Adrenal gland (tissue), 9 donors: ENCODE measurements at regions not wholly inside any gene's neighbourhood (a gene's known extent, or its start where the extent isn't known, plus 50 kb on each side); places are given as distances from the start of the nearest gene placed in this dataset.
A peak's percentile ranks its signal among the peaks of the same experiment; 100 is the strongest.

ENCODE experiments used
- DNase-seq, 7 donors: peaks; one replicate each; pipeline ENCODE4 v3.0.0-alpha.2; 2019 to 2020
- H3K27ac ChIP-seq, 5 donors: fragments of 200-600 bp; sonication (generic) in 4 of 5; 1 replicate in 3 of 5; 2 replicates in 2 of 5; pipeline versions ENCODE4 v1.5.1 to v1.8.0; 2016 to 2020; ENCODE audit warnings: mild to moderate bottlenecking in 1 of 5
- H3K27me3 ChIP-seq: fragments of 200-600 bp; 2 replicates; pipeline ENCODE4 v1.8.0; 2021
- H3K36me3 ChIP-seq, 2 donors: fragments of 200-600 bp; replicated peaks in 1 of 2; 1 replicate in 1 of 2; 2 replicates in 1 of 2; pipeline versions ENCODE4 v1.5.1 to v1.8.0; 2018 to 2022
- H3K4me1 ChIP-seq, 2 donors: fragments of 200-600 bp; replicated peaks in 1 of 2; 1 replicate in 1 of 2; 2 replicates in 1 of 2; pipeline versions ENCODE4 v1.5.1 to v1.8.0; 2018 to 2021
- H3K4me3 ChIP-seq, 4 donors: fragments of 200-600 bp; sonication (generic) in 3 of 4; one replicate each; pipeline ENCODE4 v1.5.1; 2016 to 2018
- H3K9me3 ChIP-seq, 3 donors: fragments of 200-600 bp; sonication (generic) in 1 of 3; replicated peaks in 1 of 3; 1 replicate in 2 of 3; 2 replicates in 1 of 3; pipeline versions ENCODE4 v1.5.1 to v1.8.0; 2016 to 2021
- POLR2A ChIP-seq, 2 donors: fragments of 450-650 bp; IDR thresholded peaks; one replicate each; pipeline ENCODE4 v1.6.1; 2017; ENCODE audit warnings: antibody characterized with exemption in 2 of 2, mild to moderate bottlenecking in 2 of 2, moderate library complexity in 1 of 2
- WGBS, 4 donors: extraction: QIAGEN DNeasy Blood & Tissue Kit in 2 of 4; methylation state at CpG; one replicate each; pipeline versions ENCODE4 v1.1.5 to v1.1.7; 2013 to 2017; 5-methylcytosine and 5-hydroxymethylcytosine counted together
- intact Hi-C, 2 donors: fragments of 100-400 bp; cut with DNase I; formaldehyde crosslinking; loops; one replicate each; pipeline versions ENCODE4 v1.14.1 to v1.15.0; 2022 to 2023
- TF ChIP-seq, protein P1 (sequence below), 6 experiments: fragments of 450-650 bp in 4 of 6; fragments of 200-600 bp in 2 of 6; sonication (generic) in 1 of 6; IDR thresholded peaks; 1 replicate in 5 of 6; 2 replicates in 1 of 6; pipeline versions ENCODE4 v1.5.1 to v1.8.0; 2016 to 2021; ENCODE audit warnings: antibody characterized with exemption in 6 of 6, mild to moderate bottlenecking in 2 of 6, moderate library complexity in 1 of 6
- donor health status: healthy with polysubstance abuse.
- donor health status: Bipolar disorder and iron deficiency.
- donor health status: DM: yes; HTN: yes; CAD: no.
- donor health status: DM: no; HTN: no; CAD: no.
- donor health status: DM: no; HTN: no; CAD: no.

DNA sequence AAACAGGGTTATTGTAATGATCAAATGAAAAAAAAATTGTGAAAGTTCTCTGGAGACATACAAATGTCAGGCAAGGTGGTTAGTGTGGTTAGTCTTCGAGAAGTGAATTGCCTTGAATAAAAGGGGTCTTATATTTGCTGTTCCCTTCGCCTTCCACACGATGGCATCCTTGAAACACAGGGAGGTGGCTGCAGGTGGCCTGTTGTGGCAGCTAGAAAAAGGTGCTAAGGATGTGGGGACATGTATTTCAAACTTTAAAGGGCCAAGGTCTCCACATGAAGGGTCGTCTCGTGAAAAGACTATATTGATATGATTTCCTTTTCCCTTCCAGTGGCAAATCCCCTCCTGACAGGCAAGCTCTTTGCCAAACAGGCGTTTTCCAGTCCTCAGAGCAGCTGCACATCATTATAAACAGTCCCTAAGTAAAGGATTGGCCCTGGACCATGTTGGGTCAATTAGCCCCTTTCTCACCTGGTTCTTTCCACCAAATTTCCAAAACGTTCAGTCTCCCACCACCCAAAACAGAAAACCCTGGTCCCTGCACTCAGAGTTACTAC lies 68.5 kb downstream of the COPS8 start:
- no peaks in the 10 kb centered on the region for H3K36me3 ChIP-seq

DNA sequence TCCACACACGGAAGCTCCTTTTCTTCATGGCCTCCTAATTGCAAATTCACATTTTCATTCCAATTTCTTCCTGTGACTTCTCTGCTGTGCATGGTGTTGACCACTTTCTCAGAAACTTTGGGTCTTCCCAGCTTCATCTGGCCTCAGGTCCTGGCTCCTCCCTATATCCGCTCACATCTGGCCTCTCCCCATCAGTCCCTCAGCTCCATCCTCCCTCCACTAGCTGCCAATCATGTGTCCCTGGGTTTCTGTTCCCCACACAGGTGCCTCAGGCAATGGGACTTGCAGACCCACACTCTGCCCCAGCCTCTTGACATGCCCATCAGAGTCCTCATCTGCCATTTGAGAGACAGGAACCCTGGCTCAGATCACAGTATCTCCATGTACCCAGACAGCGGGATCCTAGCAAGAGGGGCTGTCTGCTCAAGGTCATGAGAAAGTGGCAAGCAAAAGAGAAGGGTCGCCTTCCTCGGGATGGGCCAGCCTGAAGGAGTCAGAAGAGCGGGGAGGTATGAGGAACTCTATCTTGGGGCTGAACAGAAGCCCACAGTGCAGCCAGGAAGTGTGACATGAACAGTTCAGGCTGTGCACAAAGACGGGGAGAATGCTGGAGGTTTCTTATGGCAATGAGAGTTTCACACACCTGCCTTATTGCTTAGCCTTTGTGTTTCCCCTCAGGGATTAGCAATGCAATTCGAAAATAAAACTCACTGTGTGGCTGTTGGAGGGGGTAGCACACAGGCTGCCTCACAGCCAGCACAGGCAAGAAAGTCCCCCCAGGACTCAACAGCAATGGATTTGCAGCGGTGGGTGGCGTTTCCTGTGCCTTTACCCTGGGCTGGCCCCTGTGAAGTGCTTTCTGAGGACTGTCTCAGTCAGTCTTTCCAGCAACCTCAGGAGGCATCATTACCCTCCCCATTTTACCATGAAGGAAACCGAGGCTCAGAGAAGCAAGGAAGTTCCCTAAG lies 69.5 kb downstream of the COPS8 start:
- DNase-seq, result no peak
- Histone ChIP-seq H3K27ac (no peak overlapping the region), H3K4me3 (no peak overlapping the region), H3K27me3 (no peaks in the 10 kb centered on the region), H3K9me3 (no peaks in the 10 kb centered on the region), H3K4me1 (peaks cover 0 to 5% of the 10 kb centered on the region in 2 donors), H3K36me3 (no peaks in the 10 kb centered on the region)
- intact Hi-C loops, result loop anchor here (5.0 to 10.0 kb wide), 2 partner anchors 257 to 320 kb away; partner anchors contain the start of gene COL6A3 (in 2 of the 2)
- 80 to 88% (median 82%) methylated on average over 10 to 11 of the region's 11 CpGs for WGBS, 4 donors
- TF ChIP-seq POLR2A (IDR thresholded peaks at IDR 0.05), result no peak
- TF ChIP-seq, protein P1, sequence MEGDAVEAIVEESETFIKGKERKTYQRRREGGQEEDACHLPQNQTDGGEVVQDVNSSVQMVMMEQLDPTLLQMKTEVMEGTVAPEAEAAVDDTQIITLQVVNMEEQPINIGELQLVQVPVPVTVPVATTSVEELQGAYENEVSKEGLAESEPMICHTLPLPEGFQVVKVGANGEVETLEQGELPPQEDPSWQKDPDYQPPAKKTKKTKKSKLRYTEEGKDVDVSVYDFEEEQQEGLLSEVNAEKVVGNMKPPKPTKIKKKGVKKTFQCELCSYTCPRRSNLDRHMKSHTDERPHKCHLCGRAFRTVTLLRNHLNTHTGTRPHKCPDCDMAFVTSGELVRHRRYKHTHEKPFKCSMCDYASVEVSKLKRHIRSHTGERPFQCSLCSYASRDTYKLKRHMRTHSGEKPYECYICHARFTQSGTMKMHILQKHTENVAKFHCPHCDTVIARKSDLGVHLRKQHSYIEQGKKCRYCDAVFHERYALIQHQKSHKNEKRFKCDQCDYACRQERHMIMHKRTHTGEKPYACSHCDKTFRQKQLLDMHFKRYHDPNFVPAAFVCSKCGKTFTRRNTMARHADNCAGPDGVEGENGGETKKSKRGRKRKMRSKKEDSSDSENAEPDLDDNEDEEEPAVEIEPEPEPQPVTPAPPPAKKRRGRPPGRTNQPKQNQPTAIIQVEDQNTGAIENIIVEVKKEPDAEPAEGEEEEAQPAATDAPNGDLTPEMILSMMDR (IDR thresholded peaks at IDR 0.05), result no peak

More for the DNA sequence above, 68.5 kb downstream of the COPS8 start:
- no peak for TF ChIP-seq POLR2A (IDR thresholded peaks at IDR 0.05)
- TF ChIP-seq, protein P1 (IDR thresholded peaks at IDR 0.05), result peak; percentile 49 to 76 (median 62)
- DNase-seq, result peak in 5 of 7 donors; percentile 39 to 67 (median 48)
- H3K27me3 ChIP-seq, result no peaks in the 10 kb centered on the region
- no peak overlapping the region for H3K27ac ChIP-seq
- intact Hi-C loops, result loop anchor here (5.0 to 10.0 kb wide), 2 partner anchors 258 to 321 kb away; partner anchors contain the start of gene COL6A3 (in 1 of the 2)
- peaks cover 0 to 3% of the 10 kb centered on the region in 2 donors for H3K4me1 ChIP-seq
- H3K9me3 ChIP-seq, result no peaks in the 10 kb centered on the region
- WGBS, 4 donors, result 31 to 46% (median 42%) methylated on average over 7 of the region's 7 CpGs
- H3K4me3 ChIP-seq, result no peak overlapping the region

DNA sequence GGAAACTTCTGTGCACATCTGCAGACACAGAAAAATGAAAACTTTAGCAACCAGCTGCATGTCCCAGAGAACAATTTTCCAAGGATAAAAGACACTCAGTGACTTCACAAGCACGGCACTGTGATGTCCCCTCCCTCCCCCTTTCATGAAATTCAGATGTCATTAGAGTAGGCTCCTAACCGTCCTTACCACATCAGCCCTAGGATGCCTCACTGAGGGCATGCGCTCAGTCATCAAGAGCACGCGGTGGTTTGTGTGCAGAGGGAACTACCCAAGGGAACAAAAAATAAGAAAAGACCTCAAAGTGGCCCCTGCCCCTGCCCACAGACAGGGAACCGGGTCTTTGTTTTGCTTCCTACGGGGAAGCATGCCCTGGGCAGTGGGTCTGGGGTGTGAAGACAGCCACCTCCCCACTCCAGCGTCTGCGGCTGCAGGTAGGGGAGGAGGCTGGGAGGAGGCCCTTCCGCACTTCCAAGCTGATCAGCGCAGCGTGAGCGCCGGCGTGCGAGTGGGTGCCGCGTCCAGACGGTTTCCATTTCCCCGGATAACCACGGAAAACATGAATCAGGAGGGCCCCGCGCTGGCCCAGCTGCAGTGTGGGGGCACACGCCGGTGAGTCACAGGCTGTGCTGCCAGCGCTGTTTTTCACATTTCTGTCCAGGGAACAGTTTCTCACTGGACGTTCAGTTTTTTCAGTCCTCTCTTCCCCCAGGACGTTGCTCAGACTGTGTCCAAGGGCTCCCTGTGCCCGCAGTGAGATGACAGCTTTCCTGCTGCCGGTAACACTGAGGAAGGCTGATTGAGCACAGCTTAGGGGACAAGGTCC lies 70.6 kb downstream of the COPS8 start:
- H3K27ac ChIP-seq, result peak overlapping the region in 1 of 5 donors; percentile 21
- H3K4me1 ChIP-seq, result peaks cover 0 to 5% of the 10 kb centered on the region in 2 donors
- TF ChIP-seq, protein P1 (IDR thresholded peaks at IDR 0.05), result no peak
- no peak for TF ChIP-seq POLR2A (IDR thresholded peaks at IDR 0.05)
- peak in 3 of 7 donors; percentile 37 to 75 (median 58) for DNase-seq
- no peaks in the 10 kb centered on the region for H3K9me3 ChIP-seq
- 33 to 54% (median 47%) methylated on average over 17 to 30 of the region's 30 CpGs for WGBS, 4 donors
- H3K27me3 ChIP-seq, result no peaks in the 10 kb centered on the region
- no peaks in the 10 kb centered on the region for H3K36me3 ChIP-seq
- intact Hi-C loops, result loop anchor here in 1 of 2 donors (5.0 to 10.0 kb wide), 2 partner anchors 256 to 319 kb away; partner anchors contain the start of gene COL6A3
- no peak overlapping the region for H3K4me3 ChIP-seq
